ENCODE measurements at regions not wholly inside any gene's neighbourhood (a gene's known extent, or its start where the extent isn't known, plus 50 kb on each side); places are given as distances from the start of the nearest gene placed in this dataset.

- TF ChIP-seq CTCF (IDR thresholded peaks at IDR 0.05) (peak; percentile 87 to 97 (median 92)), POLR2A (IDR thresholded peaks at IDR 0.05) (no peak)
Measured at GRCh38 chr7:35985126-35985754, 167.8 kb upstream of the EEPD1 start.

Data from heart left ventricle (tissue), 13 donors.